A549 (cell line): ENCODE measurements at regions not wholly inside any gene's neighbourhood (a gene's known extent, or its start where the extent isn't known, plus 50 kb on each side); places are given as distances from the start of the nearest gene placed in this dataset.

Experiments used
- ATAC-seq, 2 experiments: fragments of 200-7000 bp in 1 of 2; fragments of >200 bp in 1 of 2; cut with Nextera tagmentation in 1 of 2; cut with Tn5 transposase in 1 of 2; 3 replicates each; pipeline versions ENCODE4 v1.8.0 to v1.9.1; 2018 to 2020; ENCODE audit warnings: mild to moderate bottlenecking in 1 of 2, moderate library complexity in 1 of 2
- CTCF ChIA-PET: fragments of 300-600 bp; sonication (Branson Sonifier 250); formaldehyde crosslinking; extraction: SDS; loops from one replicate; lab custom pipeline; 2021; ENCODE audit warnings: antibody characterized with exemption, inconsistent platforms; lab: Yijun Ruan, JAX
- POLR2A ChIA-PET: fragments of 350-600 bp; formaldehyde crosslinking; extraction: SDS; loops from one replicate; lab custom pipeline; 2021; ENCODE audit warnings: antibody characterized with exemption, inconsistent platforms; lab: Yijun Ruan, JAX
- DNase-seq, 2 experiments: peaks; one replicate each; pipeline versions ENCODE4 v3.0.0 to v3.0.0-alpha.2; 2011 to 2016; ENCODE audit warnings: low read depth in 1 of 2, low spot score in 1 of 2
- FAIRE-seq: peaks from 2 replicates; lab custom pipeline; 2011; peaks lifted over from hg19 to GRCh38; lab: Jason Lieb, UNC
- H3K27ac ChIP-seq, 2 experiments: fragments of >200 bp; sonication (Bioruptor Twin); formaldehyde crosslinking; 3 replicates each; pipeline ENCODE4 v1.5.1; 2016 to 2017
- H3K4me1 ChIP-seq: fragments of >200 bp; sonication (Bioruptor Twin); formaldehyde crosslinking; 3 replicates; pipeline ENCODE4 v1.6.1; 2016
- H3K4me2 ChIP-seq: fragments of >200 bp; sonication (Bioruptor Twin); formaldehyde crosslinking; 3 replicates; pipeline ENCODE4 v1.6.1; 2016
- H3K4me3 ChIP-seq: fragments of >200 bp; sonication (Bioruptor Twin); formaldehyde crosslinking; 3 replicates; pipeline ENCODE4 v1.5.1; 2016
- H3K9me3 ChIP-seq: fragments of >200 bp; sonication (Bioruptor Twin); formaldehyde crosslinking; 3 replicates; pipeline ENCODE4 v1.6.1; 2016
- BHLHE40 ChIP-seq: IDR thresholded peaks from 2 replicates; pipeline ENCODE4 v1.6.1; 2012; ENCODE audit warnings: low read depth, low read length, inconsistent platforms
- CBX2 ChIP-seq: fragments of 200-600 bp; sonication (generic); IDR thresholded peaks from 2 replicates; pipeline ENCODE4 v1.6.1; 2016; ENCODE audit warnings: low read depth, mild to moderate bottlenecking, borderline replicate concordance
- CHD2 ChIP-seq: fragments of 150-350 bp; IDR thresholded peaks from 2 replicates; pipeline ENCODE4 v1.6.1; 2014; ENCODE audit warnings: low read length; ENCODE audit not compliant: partially characterized antibody
- CHD4 ChIP-seq: fragments of 200-600 bp; sonication (generic); IDR thresholded peaks from 2 replicates; pipeline ENCODE4 v1.6.1; 2016; ENCODE audit warnings: antibody characterized with exemption, mild to moderate bottlenecking, borderline replicate concordance
- EHMT2 ChIP-seq: fragments of 200-600 bp; sonication (generic); IDR thresholded peaks from 2 replicates; pipeline ENCODE4 v1.6.1; 2016; ENCODE audit warnings: antibody characterized with exemption, low read depth, mild to moderate bottlenecking, moderate library complexity
- FOSL2 ChIP-seq, 2 experiments: fragments of 450-650 bp in 1 of 2; fragments of >200 bp in 1 of 2; sonication (Bioruptor Twin) in 1 of 2; formaldehyde crosslinking; IDR thresholded peaks; 2 replicates each; pipeline versions ENCODE4 v1.5.0 to v1.6.1; 2016 to 2020; ENCODE audit warnings: mild to moderate bottlenecking in 1 of 2, moderate library complexity in 1 of 2
- HDAC2 ChIP-seq: fragments of 200-600 bp; sonication (generic); IDR thresholded peaks from 2 replicates; pipeline ENCODE4 v1.6.1; 2016
- HEYL ChIP-seq: fragments of 250-450 bp; sonication (Bioruptor Pico); IDR thresholded peaks from 2 replicates; pipeline ENCODE4 v1.8.0; 2021; ENCODE audit warnings: mild to moderate bottlenecking, moderate library complexity
- HOXA7 ChIP-seq: fragments of 250-450 bp; sonication (Bioruptor Pico); IDR thresholded peaks from 2 replicates; pipeline ENCODE4 v1.5.0; 2020; ENCODE audit warnings: mild to moderate bottlenecking, moderate library complexity
- HOXB13 ChIP-seq: fragments of 250-450 bp; sonication (Bioruptor Pico); IDR thresholded peaks from 2 replicates; pipeline ENCODE4 v1.5.0; 2020; ENCODE audit warnings: low read depth, mild to moderate bottlenecking, moderate library complexity
- JUN ChIP-seq, 2 experiments: fragments of >200 bp; sonication (Bioruptor Twin); formaldehyde crosslinking; IDR thresholded peaks; 2 replicates in 1 of 2; 3 replicates in 1 of 2; pipeline ENCODE4 v1.6.1; 2016 to 2017
- JUNB ChIP-seq: fragments of >200 bp; sonication (Bioruptor Twin); formaldehyde crosslinking; IDR thresholded peaks from 2 replicates; pipeline ENCODE4 v1.6.1; 2016
- KDM1A ChIP-seq: fragments of 200-600 bp; sonication (generic); IDR thresholded peaks from 2 replicates; pipeline ENCODE4 v1.6.1; 2016; ENCODE audit warnings: low read depth, mild to moderate bottlenecking
- KDM5A ChIP-seq: fragments of 200-600 bp; sonication (generic); IDR thresholded peaks from 2 replicates; pipeline ENCODE4 v1.6.1; 2016; ENCODE audit warnings: antibody characterized with exemption, mild to moderate bottlenecking
- MAFK ChIP-seq: fragments of 450-650 bp; IDR thresholded peaks from 2 replicates; pipeline ENCODE4 v1.6.1; 2014; ENCODE audit not compliant: partially characterized antibody
- MYC ChIP-seq: IDR thresholded peaks from 2 replicates; pipeline ENCODE4 v1.6.1; 2012; ENCODE audit warnings: mild to moderate bottlenecking, inconsistent platforms, low read length, improper control_type of control experiment, borderline replicate concordance
- NPAS2 ChIP-seq: fragments of 250-450 bp; sonication (Bioruptor Pico); IDR thresholded peaks from 2 replicates; pipeline ENCODE4 v1.8.0; 2022; ENCODE audit warnings: mild to moderate bottlenecking, moderate library complexity, borderline replicate concordance
- NR3C1 ChIP-seq: fragments of >200 bp; sonication (Bioruptor Twin); formaldehyde crosslinking; IDR thresholded peaks from 3 replicates; pipeline ENCODE4 v1.6.1; 2017
- POLR2AphosphoS2 ChIP-seq: conservative IDR thresholded peaks from 2 replicates; pipeline ENCODE4 v1.6.1; 2012; ENCODE audit warnings: low read length, improper control_type of control experiment, inconsistent platforms
- RCOR1 ChIP-seq: fragments of 150-350 bp; IDR thresholded peaks from 2 replicates; pipeline ENCODE4 v1.6.1; 2014; ENCODE audit warnings: antibody characterized with exemption, low read length, low read depth
- SMC3 ChIP-seq: fragments of >200 bp; sonication (Bioruptor Twin); formaldehyde crosslinking; IDR thresholded peaks from 3 replicates; pipeline ENCODE4 v1.6.1; 2018; ENCODE audit warnings: inconsistent platforms
- TFCP2L1 ChIP-seq: fragments of 250-450 bp; sonication (Bioruptor Pico); IDR thresholded peaks from 2 replicates; pipeline ENCODE4 v1.5.0; 2021; ENCODE audit warnings: mild to moderate bottlenecking
- TP53 ChIP-seq: fragments of 250-450 bp; sonication (Bioruptor Pico); IDR thresholded peaks from 2 replicates; pipeline ENCODE4 v1.5.0; 2021; ENCODE audit warnings: mild to moderate bottlenecking, moderate library complexity
- ZFP36 ChIP-seq: fragments of 450-650 bp; IDR thresholded peaks from 2 replicates; pipeline ENCODE4 v1.6.1; 2014; ENCODE audit warnings: borderline replicate concordance; ENCODE audit not compliant: partially characterized antibody
- ZNF302 ChIP-seq: fragments of 250-450 bp; sonication (Bioruptor Pico); IDR thresholded peaks from 2 replicates; pipeline ENCODE4 v1.9.0; 2021; ENCODE audit warnings: inconsistent platforms, mild to moderate bottlenecking, moderate library complexity
- WGBS: methylation state at CpG from one replicate; pipeline ENCODE4 v1.1.6; 2017; ENCODE audit errors: missing lambda C conversion rate; 5-methylcytosine and 5-hydroxymethylcytosine counted together
- TF ChIP-seq, protein P1 (sequence below): fragments of 200-600 bp; sonication (generic); IDR thresholded peaks from 2 replicates; pipeline ENCODE4 v1.6.1; 2016; ENCODE audit warnings: antibody characterized with exemption, mild to moderate bottlenecking, moderate library complexity
- TF ChIP-seq, protein P2 (sequence below): fragments of >200 bp; sonication (Bioruptor Twin); formaldehyde crosslinking; IDR thresholded peaks from 3 replicates; pipeline ENCODE4 v1.6.1; 2016

GRCh38 chr12:107330831-107331431 is 237.6 kb upstream of the CRY1 start:
- Histone ChIP-seq H3K27ac (peak overlapping the region; percentile 7 to 82; a peak in 4 of 6 replicates), H3K4me1 (peaks cover 85% of the 10 kb centered on the region), H3K9me3 (no peaks in the 10 kb centered on the region), H3K4me3 (no peak overlapping the region), H3K4me2 (peak overlapping the region; percentile 35)
- TF ChIP-seq HDAC2: no peak
- TF ChIP-seq TFCP2L1 (CRISPR knock-in tag): no peak
- TF ChIP-seq HOXB13: no peak
- TF ChIP-seq JUN (IDR thresholded peaks at IDR 0.05): no peak
- TF ChIP-seq RCOR1: no peak
- TF ChIP-seq, protein P1, sequence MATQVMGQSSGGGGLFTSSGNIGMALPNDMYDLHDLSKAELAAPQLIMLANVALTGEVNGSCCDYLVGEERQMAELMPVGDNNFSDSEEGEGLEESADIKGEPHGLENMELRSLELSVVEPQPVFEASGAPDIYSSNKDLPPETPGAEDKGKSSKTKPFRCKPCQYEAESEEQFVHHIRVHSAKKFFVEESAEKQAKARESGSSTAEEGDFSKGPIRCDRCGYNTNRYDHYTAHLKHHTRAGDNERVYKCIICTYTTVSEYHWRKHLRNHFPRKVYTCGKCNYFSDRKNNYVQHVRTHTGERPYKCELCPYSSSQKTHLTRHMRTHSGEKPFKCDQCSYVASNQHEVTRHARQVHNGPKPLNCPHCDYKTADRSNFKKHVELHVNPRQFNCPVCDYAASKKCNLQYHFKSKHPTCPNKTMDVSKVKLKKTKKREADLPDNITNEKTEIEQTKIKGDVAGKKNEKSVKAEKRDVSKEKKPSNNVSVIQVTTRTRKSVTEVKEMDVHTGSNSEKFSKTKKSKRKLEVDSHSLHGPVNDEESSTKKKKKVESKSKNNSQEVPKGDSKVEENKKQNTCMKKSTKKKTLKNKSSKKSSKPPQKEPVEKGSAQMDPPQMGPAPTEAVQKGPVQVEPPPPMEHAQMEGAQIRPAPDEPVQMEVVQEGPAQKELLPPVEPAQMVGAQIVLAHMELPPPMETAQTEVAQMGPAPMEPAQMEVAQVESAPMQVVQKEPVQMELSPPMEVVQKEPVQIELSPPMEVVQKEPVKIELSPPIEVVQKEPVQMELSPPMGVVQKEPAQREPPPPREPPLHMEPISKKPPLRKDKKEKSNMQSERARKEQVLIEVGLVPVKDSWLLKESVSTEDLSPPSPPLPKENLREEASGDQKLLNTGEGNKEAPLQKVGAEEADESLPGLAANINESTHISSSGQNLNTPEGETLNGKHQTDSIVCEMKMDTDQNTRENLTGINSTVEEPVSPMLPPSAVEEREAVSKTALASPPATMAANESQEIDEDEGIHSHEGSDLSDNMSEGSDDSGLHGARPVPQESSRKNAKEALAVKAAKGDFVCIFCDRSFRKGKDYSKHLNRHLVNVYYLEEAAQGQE: no peak
- no peak for TF ChIP-seq EHMT2
- no peak for TF ChIP-seq JUNB
- no peak for TF ChIP-seq ZNF302 (CRISPR knock-in tag)
- no peak for TF ChIP-seq FOSL2 (IDR thresholded peaks at IDR 0.05)
- no peak for TF ChIP-seq FOSL2 (CRISPR knock-in tag; IDR thresholded peaks at IDR 0.05)
- FAIRE-seq (no peak), DNase-seq (no peak), ATAC-seq (no peak)
- POLR2A ChIA-PET: interaction anchor here (0.5 kb wide), 1 partner anchor 345 kb away, joined by 10 read pairs; no protein-coding TSS in a partner anchor
- CTCF ChIA-PET: interaction anchor here (0.8 to 1.8 kb wide), 8 partner anchors 8 to 201 kb away, joined by 3 to 7 read pairs (median 4); a partner anchor contains a TSS
- 70% methylated on average over 8 of the region's 8 CpGs for WGBS

DNA sequence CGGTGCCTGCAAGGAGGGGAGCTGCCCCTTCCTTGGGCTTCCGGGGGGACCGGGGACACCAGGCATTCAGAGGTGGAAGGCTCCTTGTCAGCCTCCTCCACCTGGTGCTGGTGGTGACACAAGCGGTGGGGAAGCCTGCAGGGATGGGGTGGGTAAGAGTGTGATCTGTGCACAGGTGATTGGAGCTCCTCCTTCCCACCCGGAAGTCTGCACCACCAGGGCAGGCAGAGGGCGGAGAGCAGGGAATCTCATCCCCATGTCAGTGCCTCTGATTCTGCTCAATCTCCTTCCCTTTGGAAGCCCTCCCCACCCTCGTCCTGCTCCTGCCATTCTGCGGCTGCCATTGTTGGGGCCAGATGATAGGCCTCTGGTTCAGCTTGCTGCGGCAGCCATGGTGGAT is 238.1 kb upstream of the CRY1 start:
- no peak for ATAC-seq
- POLR2A ChIA-PET: interaction anchor here (0.5 kb wide), 1 partner anchor 344 kb away, joined by 10 read pairs; no protein-coding TSS in a partner anchor

DNA sequence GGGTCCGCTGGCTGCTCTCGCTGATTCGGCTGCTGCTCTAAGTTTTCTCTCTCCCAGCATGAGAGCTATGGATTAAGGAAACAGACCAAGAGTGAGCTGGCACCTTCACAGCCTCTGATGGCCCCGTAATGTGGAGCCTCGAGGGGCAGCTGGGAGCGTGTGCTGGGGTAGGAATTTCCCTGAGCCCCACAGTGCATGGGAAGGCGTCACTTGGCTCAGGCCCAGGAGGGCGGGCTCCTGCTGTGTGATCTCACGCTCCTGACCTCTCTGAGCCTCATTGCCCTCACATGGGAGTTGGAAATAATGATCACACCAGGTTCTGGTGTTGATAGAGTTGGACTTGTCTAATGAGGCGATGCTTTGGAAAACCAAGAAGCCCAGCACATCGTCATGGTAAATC is 238.6 kb upstream of the CRY1 start:
- Histone ChIP-seq H3K4me3 (no peak overlapping the region), H3K4me1 (peaks cover 85% of the 10 kb centered on the region), H3K27ac (peak overlapping the region in 1 of 2 experiments; percentile 82; a peak in 3 of 6 replicates), H3K4me2 (no peak overlapping the region; the same call in 2 of the 3 replicates), H3K9me3 (no peaks in the 10 kb centered on the region)
- no peak for ATAC-seq
- 72% methylated on average over 11 of the region's 11 CpGs for WGBS
- CTCF ChIA-PET: interaction anchor here (0.8 to 1.8 kb wide), 4 partner anchors 9 to 74 kb away, joined by 3 to 7 read pairs (median 4); a partner anchor contains a TSS
- DNase-seq: no peak
- POLR2A ChIA-PET: no interaction called here
- no peak for FAIRE-seq
- TF ChIP-seq ZFP36: no peak
- no peak for TF ChIP-seq POLR2AphosphoS2
- no peak for TF ChIP-seq CHD2
- no peak for TF ChIP-seq HOXA7 (CRISPR knock-in tag)
- TF ChIP-seq, protein P2, sequence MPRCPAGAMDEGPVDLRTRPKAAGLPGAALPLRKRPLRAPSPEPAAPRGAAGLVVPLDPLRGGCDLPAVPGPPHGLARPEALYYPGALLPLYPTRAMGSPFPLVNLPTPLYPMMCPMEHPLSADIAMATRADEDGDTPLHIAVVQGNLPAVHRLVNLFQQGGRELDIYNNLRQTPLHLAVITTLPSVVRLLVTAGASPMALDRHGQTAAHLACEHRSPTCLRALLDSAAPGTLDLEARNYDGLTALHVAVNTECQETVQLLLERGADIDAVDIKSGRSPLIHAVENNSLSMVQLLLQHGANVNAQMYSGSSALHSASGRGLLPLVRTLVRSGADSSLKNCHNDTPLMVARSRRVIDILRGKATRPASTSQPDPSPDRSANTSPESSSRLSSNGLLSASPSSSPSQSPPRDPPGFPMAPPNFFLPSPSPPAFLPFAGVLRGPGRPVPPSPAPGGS: no peak
- no peak for TF ChIP-seq TFCP2L1 (CRISPR knock-in tag)
- no peak for TF ChIP-seq TP53
- no peak for TF ChIP-seq BHLHE40
- no peak for TF ChIP-seq HEYL (CRISPR knock-in tag)
- no peak for TF ChIP-seq SMC3
- no peak for TF ChIP-seq HOXB13
- TF ChIP-seq MAFK: no peak
- no peak for TF ChIP-seq KDM5A

More for the DNA sequence above, 238.1 kb upstream of the CRY1 start:
- H3K4me2 ChIP-seq: peak overlapping the region; percentile 35; the same call in 1 of the 3 replicates
- H3K27ac ChIP-seq: peak overlapping the region in 1 of 2 experiments; percentile 82; a peak in 3 of 6 replicates
- H3K9me3 ChIP-seq: no peaks in the 10 kb centered on the region
- H3K4me1 ChIP-seq: peaks cover 85% of the 10 kb centered on the region
- CTCF ChIA-PET: interaction anchor here (0.8 to 1.8 kb wide), 8 partner anchors 8 to 201 kb away, joined by 3 to 7 read pairs (median 4); a partner anchor contains a TSS
- DNase-seq (no peak), FAIRE-seq (no peak)
- no peak overlapping the region for H3K4me3 ChIP-seq
- no peak for TF ChIP-seq HOXB13
- TF ChIP-seq NPAS2 (CRISPR knock-in tag): no peak
- no peak for TF ChIP-seq KDM1A
- no peak for TF ChIP-seq MYC
- no peak for TF ChIP-seq BHLHE40
- TF ChIP-seq CBX2: no peak
- no peak for TF ChIP-seq NR3C1
- TF ChIP-seq CHD4: no peak
- TF ChIP-seq, protein P2: no peak
- WGBS: 86% methylated on average over 9 of the region's 9 CpGs
